Loucy (cell line): ENCODE measurements at regions not wholly inside any gene's neighbourhood (a gene's known extent, or its start where the extent isn't known, plus 50 kb on each side); places are given as distances from the start of the nearest gene placed in this dataset.

Source experiments
- EZH2phosphoT487 ChIP-seq: fragments of 200-600 bp; IDR thresholded peaks from 2 replicates; pipeline ENCODE4 v1.6.1; 2018; ENCODE audit warnings: antibody characterized with exemption, mild to moderate bottlenecking, moderate library complexity, borderline replicate concordance
- TF ChIP-seq, protein P1 (sequence below): fragments of 200-600 bp; sonication (generic); conservative IDR thresholded peaks from 2 replicates; pipeline ENCODE4 v1.5.1; 2014; ENCODE audit warnings: mild to moderate bottlenecking, antibody characterized with exemption, low read length

DNA sequence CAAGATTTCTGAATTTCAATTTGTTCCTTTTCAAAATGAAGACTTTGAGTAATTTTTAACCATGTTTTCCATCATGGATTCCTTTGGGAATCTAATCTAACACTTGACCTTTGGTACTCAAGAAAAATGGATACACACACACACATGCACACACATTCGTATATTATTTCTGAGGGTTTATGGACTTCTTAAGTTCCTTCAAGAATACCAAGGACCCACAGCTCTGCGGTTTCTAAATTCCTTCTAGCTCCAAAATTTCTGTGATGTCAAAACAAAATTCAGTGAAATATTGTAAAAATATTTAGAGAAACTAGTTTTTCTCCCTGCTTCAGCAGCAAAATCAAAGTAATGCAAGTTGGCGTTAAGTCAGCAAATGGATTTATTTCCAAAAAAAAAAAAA is 98.3 kb upstream of the FAM13C start:
- TF ChIP-seq, protein P1, sequence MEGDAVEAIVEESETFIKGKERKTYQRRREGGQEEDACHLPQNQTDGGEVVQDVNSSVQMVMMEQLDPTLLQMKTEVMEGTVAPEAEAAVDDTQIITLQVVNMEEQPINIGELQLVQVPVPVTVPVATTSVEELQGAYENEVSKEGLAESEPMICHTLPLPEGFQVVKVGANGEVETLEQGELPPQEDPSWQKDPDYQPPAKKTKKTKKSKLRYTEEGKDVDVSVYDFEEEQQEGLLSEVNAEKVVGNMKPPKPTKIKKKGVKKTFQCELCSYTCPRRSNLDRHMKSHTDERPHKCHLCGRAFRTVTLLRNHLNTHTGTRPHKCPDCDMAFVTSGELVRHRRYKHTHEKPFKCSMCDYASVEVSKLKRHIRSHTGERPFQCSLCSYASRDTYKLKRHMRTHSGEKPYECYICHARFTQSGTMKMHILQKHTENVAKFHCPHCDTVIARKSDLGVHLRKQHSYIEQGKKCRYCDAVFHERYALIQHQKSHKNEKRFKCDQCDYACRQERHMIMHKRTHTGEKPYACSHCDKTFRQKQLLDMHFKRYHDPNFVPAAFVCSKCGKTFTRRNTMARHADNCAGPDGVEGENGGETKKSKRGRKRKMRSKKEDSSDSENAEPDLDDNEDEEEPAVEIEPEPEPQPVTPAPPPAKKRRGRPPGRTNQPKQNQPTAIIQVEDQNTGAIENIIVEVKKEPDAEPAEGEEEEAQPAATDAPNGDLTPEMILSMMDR, result no peak
- no peak for TF ChIP-seq EZH2phosphoT487
